HEK293 (cell line): ENCODE measurements at regions not wholly inside any gene's neighbourhood (a gene's known extent, or its start where the extent isn't known, plus 50 kb on each side); places are given as distances from the start of the nearest gene placed in this dataset.

Experiments
- PRDM10 ChIP-seq: fragments of 450-650 bp; formaldehyde crosslinking; IDR thresholded peaks from 2 replicates; pipeline ENCODE4 v1.5.1; 2016; ENCODE audit warnings: missing biosample characterization, missing genetic modification characterization
- SP2 ChIP-seq: fragments of 450-650 bp; formaldehyde crosslinking; IDR thresholded peaks from 2 replicates; pipeline ENCODE4 v1.5.1; 2016; ENCODE audit warnings: missing biosample characterization, missing genetic modification characterization
- ZBTB21 ChIP-seq: fragments of 450-650 bp; formaldehyde crosslinking; IDR thresholded peaks from 2 replicates; pipeline ENCODE4 v1.5.1; 2017; ENCODE audit warnings: missing biosample characterization, missing genetic modification characterization
- ZFP3 ChIP-seq: fragments of 450-650 bp; formaldehyde crosslinking; IDR thresholded peaks from 2 replicates; pipeline ENCODE4 v1.5.1; 2016; ENCODE audit warnings: low read depth, missing biosample characterization, missing genetic modification characterization
- ZNF175 ChIP-seq: fragments of 450-650 bp; formaldehyde crosslinking; IDR thresholded peaks from 2 replicates; pipeline ENCODE4 v1.5.1; 2016; ENCODE audit warnings: missing biosample characterization, missing genetic modification characterization
- ZNF24 ChIP-seq: fragments of 450-650 bp; formaldehyde crosslinking; IDR thresholded peaks from 2 replicates; pipeline ENCODE4 v1.5.1; 2016; ENCODE audit warnings: missing biosample characterization, missing genetic modification characterization
- ZNF549 ChIP-seq: fragments of 450-650 bp; IDR thresholded peaks from 2 replicates; pipeline ENCODE4 v1.5.1; 2018; ENCODE audit warnings: missing biosample characterization, missing genetic modification characterization, mild to moderate bottlenecking, inconsistent platforms, moderate library complexity
- ZNF692 ChIP-seq: fragments of 450-650 bp; formaldehyde crosslinking; IDR thresholded peaks from 2 replicates; pipeline ENCODE4 v1.5.1; 2016; ENCODE audit warnings: missing biosample characterization, missing genetic modification characterization
- TF ChIP-seq, protein P1 (sequence below): fragments of 450-650 bp; formaldehyde crosslinking; IDR thresholded peaks from 2 replicates; pipeline ENCODE4 v1.5.1; 2016; ENCODE audit warnings: missing biosample characterization, missing genetic modification characterization

- no peak for TF ChIP-seq ZNF24 (tag by site-specific recombination)
- TF ChIP-seq ZFP3 (tag by site-specific recombination), result no peak
- no peak for TF ChIP-seq PRDM10
- TF ChIP-seq, protein P1, sequence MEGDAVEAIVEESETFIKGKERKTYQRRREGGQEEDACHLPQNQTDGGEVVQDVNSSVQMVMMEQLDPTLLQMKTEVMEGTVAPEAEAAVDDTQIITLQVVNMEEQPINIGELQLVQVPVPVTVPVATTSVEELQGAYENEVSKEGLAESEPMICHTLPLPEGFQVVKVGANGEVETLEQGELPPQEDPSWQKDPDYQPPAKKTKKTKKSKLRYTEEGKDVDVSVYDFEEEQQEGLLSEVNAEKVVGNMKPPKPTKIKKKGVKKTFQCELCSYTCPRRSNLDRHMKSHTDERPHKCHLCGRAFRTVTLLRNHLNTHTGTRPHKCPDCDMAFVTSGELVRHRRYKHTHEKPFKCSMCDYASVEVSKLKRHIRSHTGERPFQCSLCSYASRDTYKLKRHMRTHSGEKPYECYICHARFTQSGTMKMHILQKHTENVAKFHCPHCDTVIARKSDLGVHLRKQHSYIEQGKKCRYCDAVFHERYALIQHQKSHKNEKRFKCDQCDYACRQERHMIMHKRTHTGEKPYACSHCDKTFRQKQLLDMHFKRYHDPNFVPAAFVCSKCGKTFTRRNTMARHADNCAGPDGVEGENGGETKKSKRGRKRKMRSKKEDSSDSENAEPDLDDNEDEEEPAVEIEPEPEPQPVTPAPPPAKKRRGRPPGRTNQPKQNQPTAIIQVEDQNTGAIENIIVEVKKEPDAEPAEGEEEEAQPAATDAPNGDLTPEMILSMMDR (tag by site-specific recombination), result no peak
- TF ChIP-seq ZNF692 (tag by site-specific recombination), result no peak
- no peak for TF ChIP-seq ZBTB21 (tag by site-specific recombination)
- no peak for TF ChIP-seq SP2 (tag by site-specific recombination)
- no peak for TF ChIP-seq ZNF549 (tag by site-specific recombination)
- no peak for TF ChIP-seq ZNF175 (tag by site-specific recombination)
Observed at GRCh38 chr13:86741762-86742285, 929.3 kb upstream of the SLITRK5 start.
